SK-N-SH treated with all-trans-retinoic acid at 6 μM for 48 hours (cell line): ENCODE measurements at regions not wholly inside any gene's neighbourhood (a gene's known extent, or its start where the extent isn't known, plus 50 kb on each side); places are given as distances from the start of the nearest gene placed in this dataset.

Source experiments
- ATAC-seq: fragments of 200-7000 bp; cut with Tn5 transposase; 3 replicates; pipeline ENCODE4 v1.9.1; 2020; ENCODE audit warnings: mild to moderate bottlenecking, moderate library complexity
- ARNTL ChIP-seq: fragments of 450-650 bp; formaldehyde crosslinking; IDR thresholded peaks from 2 replicates; pipeline ENCODE4 v1.5.0; 2020; ENCODE audit warnings: low read depth, mild to moderate bottlenecking, moderate library complexity, borderline replicate concordance
- BACH2 ChIP-seq: fragments of 250-450 bp; sonication (Bioruptor Pico); IDR thresholded peaks from 2 replicates; pipeline ENCODE4 v1.9.0; 2021; ENCODE audit warnings: mild to moderate bottlenecking, borderline replicate concordance
- CSDC2 ChIP-seq: fragments of 250-450 bp; sonication (Bioruptor Pico); IDR thresholded peaks from 2 replicates; pipeline ENCODE4 v1.5.0; 2020; ENCODE audit warnings: mild to moderate bottlenecking, moderate library complexity
- ESRRG ChIP-seq: fragments of 250-450 bp; sonication (Bioruptor Pico); IDR thresholded peaks from 2 replicates; pipeline ENCODE4 v1.6.1; 2021; ENCODE audit warnings: mild to moderate bottlenecking
- GLIS3 ChIP-seq: fragments of 250-450 bp; sonication (Bioruptor Pico); IDR thresholded peaks from 2 replicates; pipeline ENCODE4 v1.5.0; 2020; ENCODE audit warnings: mild to moderate bottlenecking, moderate library complexity
- ISL1 ChIP-seq: fragments of 250-450 bp; sonication (Bioruptor Pico); IDR thresholded peaks from 2 replicates; pipeline ENCODE4 v2.1.2; 2022; ENCODE audit warnings: mild to moderate bottlenecking, moderate library complexity
- OSR1 ChIP-seq: fragments of 250-450 bp; sonication (Bioruptor Pico); IDR thresholded peaks from 2 replicates; pipeline ENCODE4 v1.8.0; 2022; ENCODE audit warnings: moderate library complexity, mild to moderate bottlenecking, inconsistent platforms
- PPARA ChIP-seq: fragments of 250-450 bp; sonication (Bioruptor Pico); IDR thresholded peaks from 2 replicates; pipeline ENCODE4 v1.5.0; 2020; ENCODE audit warnings: mild to moderate bottlenecking, borderline replicate concordance
- RARB ChIP-seq: fragments of 250-450 bp; sonication (Bioruptor Pico); IDR thresholded peaks from 2 replicates; pipeline ENCODE4 v1.8.0; 2021; ENCODE audit warnings: mild to moderate bottlenecking, moderate library complexity
- SNAI2 ChIP-seq: fragments of 250-450 bp; sonication (Bioruptor Pico); IDR thresholded peaks from 2 replicates; pipeline ENCODE4 v1.5.0; 2020; ENCODE audit warnings: mild to moderate bottlenecking, moderate library complexity
- TCF4 ChIP-seq: fragments of 250-450 bp; sonication (Bioruptor Pico); IDR thresholded peaks from 2 replicates; pipeline ENCODE4 v1.8.0; 2021; ENCODE audit warnings: mild to moderate bottlenecking, moderate library complexity, borderline replicate concordance
- ZC3H10 ChIP-seq: fragments of 250-450 bp; sonication (Bioruptor Pico); IDR thresholded peaks from 2 replicates; pipeline ENCODE4 v1.5.1; 2021; ENCODE audit warnings: mild to moderate bottlenecking, moderate library complexity
- ZFP3 ChIP-seq: fragments of 250-450 bp; sonication (Bioruptor Pico); IDR thresholded peaks from 2 replicates; pipeline ENCODE4 v1.5.0; 2020; ENCODE audit warnings: mild to moderate bottlenecking, moderate library complexity
- ZFP30 ChIP-seq: fragments of 450-650 bp; formaldehyde crosslinking; IDR thresholded peaks from 2 replicates; pipeline ENCODE4 v1.5.0; 2022; ENCODE audit warnings: mild to moderate bottlenecking, moderate library complexity
- ZNF565 ChIP-seq: fragments of 450-650 bp; formaldehyde crosslinking; conservative IDR thresholded peaks from 2 replicates; pipeline ENCODE4 v1.5.0; 2020; ENCODE audit warnings: low read depth, mild to moderate bottlenecking, moderate library complexity
- ZNF70 ChIP-seq: fragments of 450-650 bp; formaldehyde crosslinking; IDR thresholded peaks from 2 replicates; pipeline ENCODE4 v1.5.0; 2020; ENCODE audit warnings: mild to moderate bottlenecking, moderate library complexity
- ZNF8 ChIP-seq: fragments of 450-650 bp; formaldehyde crosslinking; IDR thresholded peaks from 2 replicates; pipeline ENCODE4 v1.5.0; 2020; ENCODE audit warnings: mild to moderate bottlenecking, moderate library complexity
- TF ChIP-seq, protein P1 (sequence below): fragments of 250-450 bp; sonication (Bioruptor Pico); IDR thresholded peaks from 2 replicates; pipeline ENCODE4 v1.5.1; 2021; ENCODE audit warnings: mild to moderate bottlenecking, moderate library complexity
- TF ChIP-seq, protein P2 (sequence below): fragments of 250-450 bp; sonication (Bioruptor Pico); IDR thresholded peaks from 2 replicates; pipeline ENCODE4 v1.5.1; 2020; ENCODE audit warnings: low read depth, mild to moderate bottlenecking, moderate library complexity
- TF ChIP-seq, protein P3 (sequence below): fragments of 250-450 bp; sonication (Bioruptor Pico); IDR thresholded peaks from 2 replicates; pipeline ENCODE4 v1.8.0; 2021; ENCODE audit warnings: low read depth, mild to moderate bottlenecking, moderate library complexity, borderline replicate concordance
- TF ChIP-seq, protein P4 (sequence below): fragments of 250-450 bp; sonication (Bioruptor Pico); IDR thresholded peaks from 2 replicates; pipeline ENCODE4 v1.5.0; 2020; ENCODE audit warnings: mild to moderate bottlenecking, moderate library complexity

DNA sequence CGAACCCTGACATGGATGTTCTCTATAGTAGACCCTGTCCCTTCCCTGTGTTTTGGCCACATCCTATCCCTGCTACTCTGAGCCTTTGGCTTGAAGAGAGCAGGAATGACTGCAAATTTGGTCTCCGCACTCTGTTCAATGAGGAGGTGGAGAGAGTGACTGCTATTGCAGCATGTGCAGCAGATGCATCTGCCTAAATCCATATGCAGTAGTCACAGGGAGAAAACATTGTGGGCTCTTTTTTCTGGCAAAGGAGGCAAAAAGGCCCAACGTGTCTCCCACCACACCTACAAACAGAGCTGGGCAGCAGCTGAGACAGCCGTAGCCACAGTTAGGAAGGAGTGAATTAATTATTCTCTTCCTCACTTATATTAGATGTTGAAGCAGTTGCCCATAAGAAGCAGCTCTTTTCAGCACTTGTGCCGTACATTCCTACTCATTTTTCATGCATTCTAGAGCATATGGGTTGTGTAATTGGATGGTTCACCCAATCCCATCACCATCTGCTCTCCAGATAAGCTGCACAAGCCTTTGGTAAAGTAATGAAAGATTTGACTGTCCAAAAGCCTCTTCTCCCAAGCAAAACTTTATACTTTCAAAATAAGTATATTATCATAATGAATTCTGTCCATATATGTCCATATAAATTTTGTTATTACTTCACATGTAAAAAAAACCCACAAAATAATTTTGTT is 147.9 kb upstream of the FAM47A start:
- ATAC-seq, result no peak
- no peak for TF ChIP-seq ZC3H10 (CRISPR knock-in tag)
- TF ChIP-seq SNAI2, result no peak
- TF ChIP-seq, protein P1, sequence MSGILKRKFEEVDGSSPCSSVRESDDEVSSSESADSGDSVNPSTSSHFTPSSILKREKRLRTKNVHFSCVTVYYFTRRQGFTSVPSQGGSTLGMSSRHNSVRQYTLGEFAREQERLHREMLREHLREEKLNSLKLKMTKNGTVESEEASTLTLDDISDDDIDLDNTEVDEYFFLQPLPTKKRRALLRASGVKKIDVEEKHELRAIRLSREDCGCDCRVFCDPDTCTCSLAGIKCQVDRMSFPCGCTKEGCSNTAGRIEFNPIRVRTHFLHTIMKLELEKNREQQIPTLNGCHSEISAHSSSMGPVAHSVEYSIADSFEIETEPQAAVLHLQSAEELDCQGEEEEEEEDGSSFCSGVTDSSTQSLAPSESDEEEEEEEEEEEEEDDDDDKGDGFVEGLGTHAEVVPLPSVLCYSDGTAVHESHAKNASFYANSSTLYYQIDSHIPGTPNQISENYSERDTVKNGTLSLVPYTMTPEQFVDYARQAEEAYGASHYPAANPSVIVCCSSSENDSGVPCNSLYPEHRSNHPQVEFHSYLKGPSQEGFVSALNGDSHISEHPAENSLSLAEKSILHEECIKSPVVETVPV (CRISPR knock-in tag), result no peak
- TF ChIP-seq, protein P2, sequence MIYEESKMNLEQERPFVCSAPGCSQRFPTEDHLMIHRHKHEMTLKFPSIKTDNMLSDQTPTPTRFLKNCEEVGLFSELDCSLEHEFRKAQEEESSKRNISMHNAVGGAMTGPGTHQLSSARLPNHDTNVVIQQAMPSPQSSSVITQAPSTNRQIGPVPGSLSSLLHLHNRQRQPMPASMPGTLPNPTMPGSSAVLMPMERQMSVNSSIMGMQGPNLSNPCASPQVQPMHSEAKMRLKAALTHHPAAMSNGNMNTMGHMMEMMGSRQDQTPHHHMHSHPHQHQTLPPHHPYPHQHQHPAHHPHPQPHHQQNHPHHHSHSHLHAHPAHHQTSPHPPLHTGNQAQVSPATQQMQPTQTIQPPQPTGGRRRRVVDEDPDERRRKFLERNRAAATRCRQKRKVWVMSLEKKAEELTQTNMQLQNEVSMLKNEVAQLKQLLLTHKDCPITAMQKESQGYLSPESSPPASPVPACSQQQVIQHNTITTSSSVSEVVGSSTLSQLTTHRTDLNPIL (CRISPR knock-in tag), result no peak
- no peak for TF ChIP-seq OSR1 (CRISPR knock-in tag)
- no peak for TF ChIP-seq PPARA
- no peak for TF ChIP-seq ESRRG (CRISPR knock-in tag)
- TF ChIP-seq, protein P3, sequence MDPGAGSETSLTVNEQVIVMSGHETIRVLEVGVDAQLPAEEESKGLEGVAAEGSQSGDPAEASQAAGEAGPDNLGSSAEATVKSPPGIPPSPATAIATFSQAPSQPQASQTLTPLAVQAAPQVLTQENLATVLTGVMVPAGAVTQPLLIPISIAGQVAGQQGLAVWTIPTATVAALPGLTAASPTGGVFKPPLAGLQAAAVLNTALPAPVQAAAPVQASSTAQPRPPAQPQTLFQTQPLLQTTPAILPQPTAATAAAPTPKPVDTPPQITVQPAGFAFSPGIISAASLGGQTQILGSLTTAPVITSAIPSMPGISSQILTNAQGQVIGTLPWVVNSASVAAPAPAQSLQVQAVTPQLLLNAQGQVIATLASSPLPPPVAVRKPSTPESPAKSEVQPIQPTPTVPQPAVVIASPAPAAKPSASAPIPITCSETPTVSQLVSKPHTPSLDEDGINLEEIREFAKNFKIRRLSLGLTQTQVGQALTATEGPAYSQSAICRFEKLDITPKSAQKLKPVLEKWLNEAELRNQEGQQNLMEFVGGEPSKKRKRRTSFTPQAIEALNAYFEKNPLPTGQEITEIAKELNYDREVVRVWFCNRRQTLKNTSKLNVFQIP (CRISPR knock-in tag), result no peak
- TF ChIP-seq CSDC2 (CRISPR knock-in tag), result no peak
- no peak for TF ChIP-seq ARNTL (CRISPR knock-in tag)
- no peak for TF ChIP-seq RARB (CRISPR knock-in tag)
- TF ChIP-seq ZNF8 (CRISPR knock-in tag), result no peak
- no peak for TF ChIP-seq ZFP30 (CRISPR knock-in tag)
- no peak for TF ChIP-seq BACH2 (CRISPR knock-in tag)
- TF ChIP-seq ZFP3 (CRISPR knock-in tag), result no peak
- TF ChIP-seq, protein P4, sequence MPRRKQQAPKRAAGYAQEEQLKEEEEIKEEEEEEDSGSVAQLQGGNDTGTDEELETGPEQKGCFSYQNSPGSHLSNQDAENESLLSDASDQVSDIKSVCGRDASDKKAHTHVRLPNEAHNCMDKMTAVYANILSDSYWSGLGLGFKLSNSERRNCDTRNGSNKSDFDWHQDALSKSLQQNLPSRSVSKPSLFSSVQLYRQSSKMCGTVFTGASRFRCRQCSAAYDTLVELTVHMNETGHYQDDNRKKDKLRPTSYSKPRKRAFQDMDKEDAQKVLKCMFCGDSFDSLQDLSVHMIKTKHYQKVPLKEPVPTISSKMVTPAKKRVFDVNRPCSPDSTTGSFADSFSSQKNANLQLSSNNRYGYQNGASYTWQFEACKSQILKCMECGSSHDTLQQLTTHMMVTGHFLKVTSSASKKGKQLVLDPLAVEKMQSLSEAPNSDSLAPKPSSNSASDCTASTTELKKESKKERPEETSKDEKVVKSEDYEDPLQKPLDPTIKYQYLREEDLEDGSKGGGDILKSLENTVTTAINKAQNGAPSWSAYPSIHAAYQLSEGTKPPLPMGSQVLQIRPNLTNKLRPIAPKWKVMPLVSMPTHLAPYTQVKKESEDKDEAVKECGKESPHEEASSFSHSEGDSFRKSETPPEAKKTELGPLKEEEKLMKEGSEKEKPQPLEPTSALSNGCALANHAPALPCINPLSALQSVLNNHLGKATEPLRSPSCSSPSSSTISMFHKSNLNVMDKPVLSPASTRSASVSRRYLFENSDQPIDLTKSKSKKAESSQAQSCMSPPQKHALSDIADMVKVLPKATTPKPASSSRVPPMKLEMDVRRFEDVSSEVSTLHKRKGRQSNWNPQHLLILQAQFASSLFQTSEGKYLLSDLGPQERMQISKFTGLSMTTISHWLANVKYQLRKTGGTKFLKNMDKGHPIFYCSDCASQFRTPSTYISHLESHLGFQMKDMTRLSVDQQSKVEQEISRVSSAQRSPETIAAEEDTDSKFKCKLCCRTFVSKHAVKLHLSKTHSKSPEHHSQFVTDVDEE (CRISPR knock-in tag), result no peak
- TF ChIP-seq ZNF70, result no peak
- TF ChIP-seq ZNF565, result no peak

DNA sequence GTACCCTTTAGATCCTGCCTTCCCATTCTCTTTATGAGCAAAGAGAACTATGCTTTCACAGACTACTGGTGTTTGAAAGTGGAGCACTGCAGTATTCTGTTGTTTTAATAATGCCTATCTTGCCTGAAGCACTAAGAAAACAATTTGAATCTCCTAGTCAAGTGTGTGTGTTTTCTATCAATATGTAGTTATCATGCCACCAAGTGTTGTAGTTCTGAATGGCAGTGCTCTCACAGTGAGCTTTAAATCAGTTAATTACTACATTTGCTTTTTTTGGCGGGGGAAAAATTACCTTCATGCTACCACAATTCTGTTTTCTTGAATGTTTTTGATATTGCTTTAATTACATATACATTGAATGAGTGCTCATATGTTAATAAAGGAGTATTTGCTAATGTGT is 143.6 kb upstream of the FAM47A start:
- no peak for ATAC-seq
- no peak for TF ChIP-seq BACH2 (CRISPR knock-in tag)
- TF ChIP-seq, protein P1 (CRISPR knock-in tag), result no peak
- no peak for TF ChIP-seq ZNF565
- TF ChIP-seq RARB (CRISPR knock-in tag), result no peak
- no peak for TF ChIP-seq ZNF8 (CRISPR knock-in tag)
- TF ChIP-seq, protein P2 (CRISPR knock-in tag), result no peak
- TF ChIP-seq, protein P3 (CRISPR knock-in tag), result no peak
- TF ChIP-seq ZFP3 (CRISPR knock-in tag), result no peak
- no peak for TF ChIP-seq TCF4 (CRISPR knock-in tag)
- TF ChIP-seq GLIS3 (CRISPR knock-in tag), result no peak
- TF ChIP-seq ISL1 (CRISPR knock-in tag), result no peak
- TF ChIP-seq ZNF70, result no peak
- TF ChIP-seq ZFP30 (CRISPR knock-in tag), result no peak
- TF ChIP-seq SNAI2, result no peak
- no peak for TF ChIP-seq CSDC2 (CRISPR knock-in tag)
